ENCODE measurements at regions not wholly inside any gene's neighbourhood (a gene's known extent, or its start where the extent isn't known, plus 50 kb on each side); places are given as distances from the start of the nearest gene placed in this dataset.

DNA sequence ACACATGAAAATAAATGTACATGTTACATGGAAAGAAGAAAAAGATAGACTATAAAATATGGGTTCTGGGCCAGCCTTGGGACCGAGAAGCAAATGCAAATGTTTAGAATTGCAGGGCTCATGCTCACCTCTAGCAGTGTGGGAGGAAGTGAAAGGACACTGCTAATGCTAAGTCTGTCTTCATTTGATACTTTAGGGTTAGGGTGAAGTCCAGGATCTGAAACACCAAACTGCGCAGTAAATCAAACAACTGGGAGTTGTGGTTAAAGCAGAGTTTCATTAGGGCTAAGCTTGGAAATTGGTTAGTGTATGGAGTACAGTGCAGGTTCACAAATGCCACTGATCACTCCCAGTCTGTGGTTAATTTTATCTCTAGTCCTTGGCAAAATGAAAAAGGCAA, 73.2 kb upstream of the PDK4 start:
- TF ChIP-seq CTCF (conservative IDR thresholded peaks at IDR 0.05 in 1 of 2, IDR thresholded peaks at IDR 0.05 in 1 of 2; ENCODE audit: low read depth in 1 of 2, low read length in 2 of 2) (no peak), EZH2 (IDR thresholded peaks at IDR 0.05; ENCODE audit: low read length, missing control alignments) (no peak)

All from fibroblast of lung (primary cell).